ENCODE measurements at regions not wholly inside any gene's neighbourhood (a gene's known extent, or its start where the extent isn't known, plus 50 kb on each side); places are given as distances from the start of the nearest gene placed in this dataset.

DNA sequence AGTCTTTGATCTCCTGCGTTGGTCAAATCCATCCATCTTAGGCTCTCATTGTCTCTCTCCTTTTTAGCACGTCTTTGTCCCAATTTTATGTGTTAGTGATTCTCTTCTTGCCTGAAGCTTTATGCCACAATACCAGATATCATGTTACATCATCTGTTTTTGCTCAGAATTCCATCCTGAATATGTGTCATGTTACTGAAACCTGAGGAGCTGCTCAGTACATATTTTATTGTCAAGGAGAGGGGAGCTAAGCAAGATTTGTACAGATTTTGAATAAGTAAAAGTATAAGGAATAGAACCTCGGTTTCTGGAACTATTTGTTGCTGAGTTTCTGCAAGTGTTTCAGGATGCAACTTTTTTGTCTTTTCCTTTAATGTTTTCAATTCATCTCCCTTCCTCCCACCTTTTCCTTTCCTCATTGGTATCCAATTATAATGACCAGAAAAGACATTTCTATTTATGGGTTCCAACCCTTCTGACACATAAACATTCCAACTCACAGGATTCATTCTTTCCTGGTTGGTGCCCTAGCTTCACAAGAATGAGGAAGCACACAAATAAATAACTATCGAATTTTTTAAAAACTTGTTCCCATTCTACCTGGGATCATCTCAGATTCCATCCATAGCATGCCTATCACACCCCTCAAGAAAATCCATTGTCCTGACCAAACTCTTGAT, 291.8 kb downstream of the CRPPA start:
- in situ Hi-C loops (cut with MboI) = no loop called here
- intact Hi-C loops (cut with micrococcal nuclease) = no loop called here
- ChIA-PET POLR2A (interaction anchor here (0.8 to 0.9 kb wide), 2 partner anchors 9 to 566 kb away, joined by 3 to 5 read pairs; no protein-coding TSS in a partner anchor), CTCF (ENCODE audit: low intra/inter-chr PET ratio) (no interaction called here)
- DNase-seq (ENCODE audit: extremely low read depth in 1 of 4, low spot score in 3 of 4) (no peak), ATAC-seq (no peak), FAIRE-seq (peak; percentile 46)
- no TSS peak for BruUV-seq (replicated peaks)
- Histone ChIP-seq H3K27me3 (ENCODE audit: control insufficient read depth in 2 of 2, insufficient read depth in 2 of 2, low read length in 2 of 2) (no peaks in the 10 kb centered on the region), H3K9me3 (replicated peaks; ENCODE audit: control insufficient read depth, insufficient read depth, low read depth, low read length) (no peaks in the 10 kb centered on the region), H3K27ac (ENCODE audit: extremely low read depth, low read depth, low read length) (no peak overlapping the region), H2AFZ (ENCODE audit: low read depth, low read length) (peak overlapping the region; percentile 35; the same call in 1 of the 2 replicates), H3K4me3 (no peak overlapping the region), H3K9me1 (ENCODE audit: control insufficient read depth, insufficient read depth, low read length) (no peaks in the 10 kb centered on the region), H4K20me1 (replicated peaks; ENCODE audit: control insufficient read depth, insufficient read depth, low read length) (no peaks in the 10 kb centered on the region), H3K4me2 (ENCODE audit: insufficient read depth, low read length) (no peak overlapping the region), H3K4me1 (replicated peaks in 1 of 2; ENCODE audit: control insufficient read depth in 2 of 2, insufficient read depth in 2 of 2, low read length in 2 of 2) (no peaks in the 10 kb centered on the region), H3K9ac (ENCODE audit: insufficient read depth in 1 of 2, low read depth in 2 of 2, low read length in 2 of 2) (no peak overlapping the region), H3K79me2 (ENCODE audit: control insufficient read depth, insufficient read depth, low read length) (no peaks in the 10 kb centered on the region), H3K36me3 (ENCODE audit: control insufficient read depth, insufficient read depth, low read length) (no peaks in the 10 kb centered on the region)
- WGBS (ENCODE audit: insufficient coverage, low coverage, missing lambda C conversion rate) = 44% methylated on average over 4 of the region's 4 CpGs
- TF ChIP-seq ZNF695 (CRISPR knock-in tag; IDR thresholded peaks at IDR 0.05) = no peak
- TF ChIP-seq SNIP1 (IDR thresholded peaks at IDR 0.05; ENCODE audit: low read depth) = no peak
- no peak for TF ChIP-seq ZNF764 (CRISPR knock-in tag; IDR thresholded peaks at IDR 0.05; ENCODE audit: low read depth)
- TF ChIP-seq ZNF143 (CRISPR knock-in tag; IDR thresholded peaks at IDR 0.05) = no peak
- TF ChIP-seq, protein P1, sequence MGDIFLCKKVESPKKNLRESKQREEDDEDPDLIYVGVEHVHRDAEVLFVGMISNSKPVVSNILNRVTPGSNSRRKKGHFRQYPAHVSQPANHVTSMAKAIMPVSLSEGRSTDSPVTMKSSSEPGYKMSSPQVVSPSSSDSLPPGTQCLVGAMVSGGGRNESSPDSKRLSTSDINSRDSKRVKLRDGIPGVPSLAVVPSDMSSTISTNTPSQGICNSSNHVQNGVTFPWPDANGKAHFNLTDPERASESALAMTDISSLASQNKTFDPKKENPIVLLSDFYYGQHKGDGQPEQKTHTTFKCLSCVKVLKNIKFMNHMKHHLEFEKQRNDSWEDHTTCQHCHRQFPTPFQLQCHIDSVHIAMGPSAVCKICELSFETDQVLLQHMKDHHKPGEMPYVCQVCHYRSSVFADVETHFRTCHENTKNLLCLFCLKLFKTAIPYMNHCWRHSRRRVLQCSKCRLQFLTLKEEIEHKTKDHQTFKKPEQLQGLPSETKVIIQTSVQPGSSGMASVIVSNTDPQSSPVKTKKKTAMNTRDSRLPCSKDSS (IDR thresholded peaks at IDR 0.05; ENCODE audit: low read depth, partially characterized antibody) = no peak
- no peak for TF ChIP-seq CEBPG (CRISPR knock-in tag; IDR thresholded peaks at IDR 0.05)
- TF ChIP-seq CEBPG (tag; conservative IDR thresholded peaks at IDR 0.05 in 1 of 2, IDR thresholded peaks at IDR 0.05 in 1 of 2) = peak in 1 of 2 experiments; percentile 68; a peak in 2 of 4 replicates
- no peak for TF ChIP-seq SMARCA5 (IDR thresholded peaks at IDR 0.05)
- TF ChIP-seq RAD21 (CRISPR knock-in tag; conservative IDR thresholded peaks at IDR 0.05 in 1 of 2, IDR thresholded peaks at IDR 0.05 in 1 of 2) = no peak
- TF ChIP-seq ATF3 (IDR thresholded peaks at IDR 0.05) = 0 out of 2 replicates have a peak, but pooled peaks have one; percentile 23
- TF ChIP-seq ATF3 (CRISPR knock-in tag; conservative IDR thresholded peaks at IDR 0.05) = no peak
- TF ChIP-seq CXXC5 (CRISPR knock-in tag; IDR thresholded peaks at IDR 0.05) = no peak
